Ovary (tissue), 3 donors: ENCODE measurements at regions not wholly inside any gene's neighbourhood (a gene's known extent, or its start where the extent isn't known, plus 50 kb on each side); places are given as distances from the start of the nearest gene placed in this dataset.

Experiments used
- EP300 ChIP-seq: sonication (generic); formaldehyde crosslinking; IDR thresholded peaks from one replicate; pipeline ENCODE4 v1.6.1; 2017; ENCODE audit warnings: antibody characterized with exemption
- POLR2A ChIP-seq: fragments of 450-650 bp; IDR thresholded peaks from one replicate; pipeline ENCODE4 v1.6.1; 2017; ENCODE audit warnings: antibody characterized with exemption, mild to moderate bottlenecking, moderate library complexity
- TF ChIP-seq, protein P1 (sequence below), 3 donors: fragments of 450-650 bp in 2 of 3; fragments of 200-600 bp in 1 of 3; IDR thresholded peaks; one replicate each; pipeline versions ENCODE4 v1.5.1 to v1.8.0; 2016 to 2022; ENCODE audit warnings: antibody characterized with exemption in 3 of 3, mild to moderate bottlenecking in 1 of 3
- donor health status: DM: no; HTN: no; CAD: no.

DNA sequence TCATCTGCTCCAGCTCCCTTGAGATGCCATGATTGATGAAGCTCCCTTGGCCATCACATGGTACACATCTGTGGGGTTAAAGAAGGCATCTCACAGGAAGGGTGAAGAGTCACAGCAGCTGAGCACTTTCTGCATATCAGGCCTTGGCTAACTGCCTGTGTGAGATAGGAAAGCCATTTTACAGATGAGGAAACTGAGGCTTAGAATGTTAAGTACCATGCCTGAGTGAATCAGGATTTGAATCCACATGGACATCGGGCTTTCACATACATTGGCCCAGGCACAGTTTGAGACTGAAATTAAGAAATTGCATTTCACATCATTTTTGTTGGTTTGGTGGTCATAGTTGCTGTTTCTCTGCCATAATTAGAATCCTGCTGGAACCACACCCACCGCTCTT lies 126.8 kb downstream of the BCL2L11 start:
- no peak for TF ChIP-seq EP300
- TF ChIP-seq, protein P1, sequence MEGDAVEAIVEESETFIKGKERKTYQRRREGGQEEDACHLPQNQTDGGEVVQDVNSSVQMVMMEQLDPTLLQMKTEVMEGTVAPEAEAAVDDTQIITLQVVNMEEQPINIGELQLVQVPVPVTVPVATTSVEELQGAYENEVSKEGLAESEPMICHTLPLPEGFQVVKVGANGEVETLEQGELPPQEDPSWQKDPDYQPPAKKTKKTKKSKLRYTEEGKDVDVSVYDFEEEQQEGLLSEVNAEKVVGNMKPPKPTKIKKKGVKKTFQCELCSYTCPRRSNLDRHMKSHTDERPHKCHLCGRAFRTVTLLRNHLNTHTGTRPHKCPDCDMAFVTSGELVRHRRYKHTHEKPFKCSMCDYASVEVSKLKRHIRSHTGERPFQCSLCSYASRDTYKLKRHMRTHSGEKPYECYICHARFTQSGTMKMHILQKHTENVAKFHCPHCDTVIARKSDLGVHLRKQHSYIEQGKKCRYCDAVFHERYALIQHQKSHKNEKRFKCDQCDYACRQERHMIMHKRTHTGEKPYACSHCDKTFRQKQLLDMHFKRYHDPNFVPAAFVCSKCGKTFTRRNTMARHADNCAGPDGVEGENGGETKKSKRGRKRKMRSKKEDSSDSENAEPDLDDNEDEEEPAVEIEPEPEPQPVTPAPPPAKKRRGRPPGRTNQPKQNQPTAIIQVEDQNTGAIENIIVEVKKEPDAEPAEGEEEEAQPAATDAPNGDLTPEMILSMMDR (IDR thresholded peaks at IDR 0.05): no peak
- no peak for TF ChIP-seq POLR2A
